ENCODE measurements at regions not wholly inside any gene's neighbourhood (a gene's known extent, or its start where the extent isn't known, plus 50 kb on each side); places are given as distances from the start of the nearest gene placed in this dataset.
"Not testable (repeated sequence)": the region's sequence is repeated elsewhere in the genome, so short reads cannot be mapped to it uniquely, and the experiment has no call there.

GRCh38 chr5:87751824-87752223 is 339.1 kb upstream of the CCNH start:
- H3K4me3 Mint-ChIP-seq: no peak overlapping the region
- DNase-seq: no peak
- no peaks in the 10 kb centered on the region for H3K36me3 Mint-ChIP-seq
- no peaks in the 10 kb centered on the region for H3K9me3 Mint-ChIP-seq
- ATAC-seq (ENCODE audit: low read depth): no peak
- no peaks in the 10 kb centered on the region for H3K27me3 Mint-ChIP-seq
- no peak overlapping the region for H3K27ac Mint-ChIP-seq
- POLR2A ChIA-PET: no interaction called here
- no peaks in the 10 kb centered on the region for H3K4me1 Mint-ChIP-seq

- H3K4me3 Mint-ChIP-seq: no peak overlapping the region
- POLR2A ChIA-PET: no interaction called here
- DNase-seq: no peak
- no peaks in the 10 kb centered on the region for H3K27me3 Mint-ChIP-seq
- H3K9me3 Mint-ChIP-seq: no peaks in the 10 kb centered on the region
- no peak overlapping the region for H3K27ac Mint-ChIP-seq
- ATAC-seq (ENCODE audit: low read depth): no peak
- H3K36me3 Mint-ChIP-seq: no peaks in the 10 kb centered on the region
- H3K4me1 Mint-ChIP-seq: no peaks in the 10 kb centered on the region
Measured at GRCh38 chr5:87746891-87747377, 334.2 kb upstream of the CCNH start.

GRCh38 chr5:87746341-87746740 is 333.6 kb upstream of the CCNH start:
- no peak overlapping the region for H3K27ac Mint-ChIP-seq
- no peaks in the 10 kb centered on the region for H3K27me3 Mint-ChIP-seq
- H3K4me3 Mint-ChIP-seq: no peak overlapping the region
- no peaks in the 10 kb centered on the region for H3K36me3 Mint-ChIP-seq
- POLR2A ChIA-PET: no interaction called here
- H3K9me3 Mint-ChIP-seq: no peaks in the 10 kb centered on the region
- DNase-seq (no peak), ATAC-seq (ENCODE audit: low read depth) (no peak)
- no peaks in the 10 kb centered on the region for H3K4me1 Mint-ChIP-seq

- H3K36me3 Mint-ChIP-seq: no peaks in the 10 kb centered on the region
- POLR2A ChIA-PET: no interaction called here
- H3K27me3 Mint-ChIP-seq: no peaks in the 10 kb centered on the region
- no peaks in the 10 kb centered on the region for H3K4me1 Mint-ChIP-seq
- H3K4me3 Mint-ChIP-seq: no peak overlapping the region
- DNase-seq (no peak), ATAC-seq (ENCODE audit: low read depth) (no peak)
- no peaks in the 10 kb centered on the region for H3K9me3 Mint-ChIP-seq
- H3K27ac Mint-ChIP-seq: no peak overlapping the region
Measured at GRCh38 chr5:87741881-87742280, 329.2 kb upstream of the CCNH start.

GRCh38 chr5:87735923-87736322 is 323.2 kb upstream of the CCNH start:
- H3K27ac Mint-ChIP-seq: no peak overlapping the region
- DNase-seq (no peak), ATAC-seq (ENCODE audit: low read depth) (no peak)
- POLR2A ChIA-PET: no interaction called here
- no peaks in the 10 kb centered on the region for H3K27me3 Mint-ChIP-seq
- no peaks in the 10 kb centered on the region for H3K4me1 Mint-ChIP-seq
- H3K9me3 Mint-ChIP-seq: no peaks in the 10 kb centered on the region
- no peaks in the 10 kb centered on the region for H3K36me3 Mint-ChIP-seq
- no peak overlapping the region for H3K4me3 Mint-ChIP-seq

GRCh38 chr5:87733897-87734296 is 321.2 kb upstream of the CCNH start:
- Mint-ChIP-seq H3K27ac (no peak overlapping the region), H3K4me1 (no peaks in the 10 kb centered on the region), H3K4me3 (no peak overlapping the region), H3K9me3 (no peaks in the 10 kb centered on the region), H3K27me3 (no peaks in the 10 kb centered on the region), H3K36me3 (no peaks in the 10 kb centered on the region)
- no peak for ATAC-seq (ENCODE audit: low read depth)
- no peak for DNase-seq
- POLR2A ChIA-PET: no interaction called here

- POLR2A ChIA-PET: no interaction called here
- Mint-ChIP-seq H3K36me3 (no peaks in the 10 kb centered on the region), H3K4me1 (no peaks in the 10 kb centered on the region), H3K27ac (no peak overlapping the region), H3K4me3 (no peak overlapping the region), H3K9me3 (no peaks in the 10 kb centered on the region), H3K27me3 (no peaks in the 10 kb centered on the region)
- DNase-seq (no peak), ATAC-seq (ENCODE audit: low read depth) (no peak)
Measured at GRCh38 chr5:87732875-87733768, 320.4 kb upstream of the CCNH start.

GRCh38 chr5:87729781-87730180 is 317.1 kb upstream of the CCNH start:
- no peaks in the 10 kb centered on the region for H3K36me3 Mint-ChIP-seq
- no peak overlapping the region for H3K4me3 Mint-ChIP-seq
- H3K27ac Mint-ChIP-seq: no peak overlapping the region
- no peak for DNase-seq
- no peak for ATAC-seq (ENCODE audit: low read depth)
- no peaks in the 10 kb centered on the region for H3K4me1 Mint-ChIP-seq
- no peaks in the 10 kb centered on the region for H3K9me3 Mint-ChIP-seq
- no peaks in the 10 kb centered on the region for H3K27me3 Mint-ChIP-seq
- POLR2A ChIA-PET: no interaction called here

GRCh38 chr5:87722286-87722685 is 309.6 kb upstream of the CCNH start:
- no peaks in the 10 kb centered on the region for H3K27me3 Mint-ChIP-seq
- H3K27ac Mint-ChIP-seq: no peak overlapping the region
- DNase-seq: no peak
- no peaks in the 10 kb centered on the region for H3K36me3 Mint-ChIP-seq
- no peak overlapping the region for H3K4me3 Mint-ChIP-seq
- no peak for ATAC-seq (ENCODE audit: low read depth)
- POLR2A ChIA-PET: no interaction called here
- H3K9me3 Mint-ChIP-seq: peaks cover 6% of the 10 kb centered on the region
- no peaks in the 10 kb centered on the region for H3K4me1 Mint-ChIP-seq

GRCh38 chr5:87718224-87718925 is 305.6 kb upstream of the CCNH start:
- H3K27me3 Mint-ChIP-seq; H3K4me3 Mint-ChIP-seq; H3K4me1 Mint-ChIP-seq; H3K36me3 Mint-ChIP-seq; ATAC-seq (ENCODE audit: low read depth); DNase-seq; POLR2A ChIA-PET; H3K9me3 Mint-ChIP-seq; H3K27ac Mint-ChIP-seq: not testable (repeated sequence)

- H3K4me1 Mint-ChIP-seq: no peaks in the 10 kb centered on the region
- POLR2A ChIA-PET: no interaction called here
- DNase-seq (no peak), ATAC-seq (ENCODE audit: low read depth) (no peak)
- no peak overlapping the region for H3K4me3 Mint-ChIP-seq
- H3K27ac Mint-ChIP-seq: no peak overlapping the region
- H3K9me3 Mint-ChIP-seq: peaks cover 6% of the 10 kb centered on the region
- H3K36me3 Mint-ChIP-seq: no peaks in the 10 kb centered on the region
- no peaks in the 10 kb centered on the region for H3K27me3 Mint-ChIP-seq
Measured at GRCh38 chr5:87717761-87718160, 305.0 kb upstream of the CCNH start.

GRCh38 chr5:87705876-87706275 is 293.1 kb upstream of the CCNH start:
- H3K36me3 Mint-ChIP-seq: no peaks in the 10 kb centered on the region
- H3K4me3 Mint-ChIP-seq: no peak overlapping the region
- H3K27me3 Mint-ChIP-seq: no peaks in the 10 kb centered on the region
- DNase-seq (no peak), ATAC-seq (ENCODE audit: low read depth) (no peak)
- H3K27ac Mint-ChIP-seq: no peak overlapping the region
- H3K9me3 Mint-ChIP-seq: no peaks in the 10 kb centered on the region
- POLR2A ChIA-PET: no interaction called here
- H3K4me1 Mint-ChIP-seq: no peaks in the 10 kb centered on the region

- peaks cover 2% of the 10 kb centered on the region for H3K4me1 Mint-ChIP-seq
- H3K27me3 Mint-ChIP-seq: no peaks in the 10 kb centered on the region
- H3K4me3 Mint-ChIP-seq: no peak overlapping the region
- POLR2A ChIA-PET: no interaction called here
- no peak overlapping the region for H3K27ac Mint-ChIP-seq
- H3K36me3 Mint-ChIP-seq: no peaks in the 10 kb centered on the region
- H3K9me3 Mint-ChIP-seq: peaks cover 2% of the 10 kb centered on the region
- ATAC-seq (ENCODE audit: low read depth): no peak
- DNase-seq: no peak
Measured at GRCh38 chr5:87686975-87687374, 274.2 kb upstream of the CCNH start.

- Mint-ChIP-seq H3K36me3 (no peaks in the 10 kb centered on the region), H3K4me1 (peaks cover 2% of the 10 kb centered on the region), H3K4me3 (no peak overlapping the region), H3K27me3 (no peaks in the 10 kb centered on the region), H3K9me3 (peaks cover 2% of the 10 kb centered on the region), H3K27ac (no peak overlapping the region)
- DNase-seq (no peak), ATAC-seq (ENCODE audit: low read depth) (no peak)
- POLR2A ChIA-PET: no interaction called here
Measured at GRCh38 chr5:87686018-87686417, 273.3 kb upstream of the CCNH start.

Measured in activated naive CD8-positive, alpha-beta T cell treated with anti-CD3 and anti-CD28 coated beads, Interleukin-2, amount 10 ng/mL, durations not matched to agents 7 days and 5 days (primary cell).